ENCODE measurements at regions not wholly inside any gene's neighbourhood (a gene's known extent, or its start where the extent isn't known, plus 50 kb on each side); places are given as distances from the start of the nearest gene placed in this dataset.

- TF ChIP-seq, protein P1, sequence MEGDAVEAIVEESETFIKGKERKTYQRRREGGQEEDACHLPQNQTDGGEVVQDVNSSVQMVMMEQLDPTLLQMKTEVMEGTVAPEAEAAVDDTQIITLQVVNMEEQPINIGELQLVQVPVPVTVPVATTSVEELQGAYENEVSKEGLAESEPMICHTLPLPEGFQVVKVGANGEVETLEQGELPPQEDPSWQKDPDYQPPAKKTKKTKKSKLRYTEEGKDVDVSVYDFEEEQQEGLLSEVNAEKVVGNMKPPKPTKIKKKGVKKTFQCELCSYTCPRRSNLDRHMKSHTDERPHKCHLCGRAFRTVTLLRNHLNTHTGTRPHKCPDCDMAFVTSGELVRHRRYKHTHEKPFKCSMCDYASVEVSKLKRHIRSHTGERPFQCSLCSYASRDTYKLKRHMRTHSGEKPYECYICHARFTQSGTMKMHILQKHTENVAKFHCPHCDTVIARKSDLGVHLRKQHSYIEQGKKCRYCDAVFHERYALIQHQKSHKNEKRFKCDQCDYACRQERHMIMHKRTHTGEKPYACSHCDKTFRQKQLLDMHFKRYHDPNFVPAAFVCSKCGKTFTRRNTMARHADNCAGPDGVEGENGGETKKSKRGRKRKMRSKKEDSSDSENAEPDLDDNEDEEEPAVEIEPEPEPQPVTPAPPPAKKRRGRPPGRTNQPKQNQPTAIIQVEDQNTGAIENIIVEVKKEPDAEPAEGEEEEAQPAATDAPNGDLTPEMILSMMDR (IDR thresholded peaks at IDR 0.05): no peak
- TF ChIP-seq POLR2A (IDR thresholded peaks at IDR 0.05): no peak
Observed at GRCh38 chr15:47918877-47919276, 201.6 kb downstream of the SEMA6D start.
